ENCODE measurements at regions not wholly inside any gene's neighbourhood (a gene's known extent, or its start where the extent isn't known, plus 50 kb on each side); places are given as distances from the start of the nearest gene placed in this dataset.
"Not testable (repeated sequence)": the region's sequence is repeated elsewhere in the genome, so short reads cannot be mapped to it uniquely, and the experiment has no call there.

- in situ Hi-C loops (cut with HindIII; ENCODE audit: low pct_ligation_motif_present, low sequenced_read_pairs), result no loop called here
- no peak for DNase-seq
- H3K36me3 ChIP-seq (replicated peaks), result no peaks in the 10 kb centered on the region
- H3K4me3 ChIP-seq (ENCODE audit: low read depth, low read length), result no peak overlapping the region
- no peaks in the 10 kb centered on the region for H3K27me3 ChIP-seq (replicated peaks)
- H3K27ac ChIP-seq, result no peak overlapping the region
- no peak for TF ChIP-seq CTCF (IDR thresholded peaks at IDR 0.05; ENCODE audit: low read depth, low read length, missing control alignments)
These were observed 775.7 kb downstream of the TMTC2 start for GRCh38 chr12:83462419-83462818.

DNA sequence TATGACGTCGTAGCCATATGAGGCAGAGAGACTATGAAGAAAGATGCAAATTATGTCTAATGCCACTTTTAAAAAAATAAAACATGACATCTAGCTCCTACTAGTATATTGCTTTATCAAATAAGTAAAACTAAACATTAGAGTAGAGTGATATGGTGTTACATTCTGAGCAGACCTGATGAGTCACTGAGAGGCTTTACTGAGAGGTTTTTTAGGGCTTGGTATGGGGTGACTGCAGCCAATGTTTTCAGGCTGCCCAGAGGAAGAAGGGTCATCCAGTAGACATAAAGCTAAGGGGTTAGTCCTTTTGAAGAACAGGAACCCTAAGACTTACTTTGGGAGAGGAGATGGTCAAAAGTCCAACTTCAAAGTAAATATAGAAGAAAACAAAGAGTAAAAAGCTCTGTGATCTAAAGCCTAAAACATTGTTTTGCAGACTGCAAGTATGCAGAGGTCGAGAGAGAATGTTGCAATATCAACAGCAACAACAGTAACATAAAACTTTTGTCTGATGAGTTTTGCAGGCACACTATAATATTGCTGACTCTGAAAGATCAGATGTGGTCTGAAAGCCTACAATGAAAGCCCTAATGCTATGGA lies 774.7 kb downstream of the TMTC2 start:
- in situ Hi-C loops (cut with HindIII; ENCODE audit: low pct_ligation_motif_present, low sequenced_read_pairs), result no loop called here
- Histone ChIP-seq H3K36me3 (replicated peaks) (no peaks in the 10 kb centered on the region), H3K4me3 (ENCODE audit: low read depth, low read length) (no peak overlapping the region), H3K27ac (no peak overlapping the region), H3K27me3 (replicated peaks) (no peaks in the 10 kb centered on the region)
- DNase-seq, result peak; percentile 64
- no peak for TF ChIP-seq CTCF (IDR thresholded peaks at IDR 0.05; ENCODE audit: low read depth, low read length, missing control alignments)

DNA sequence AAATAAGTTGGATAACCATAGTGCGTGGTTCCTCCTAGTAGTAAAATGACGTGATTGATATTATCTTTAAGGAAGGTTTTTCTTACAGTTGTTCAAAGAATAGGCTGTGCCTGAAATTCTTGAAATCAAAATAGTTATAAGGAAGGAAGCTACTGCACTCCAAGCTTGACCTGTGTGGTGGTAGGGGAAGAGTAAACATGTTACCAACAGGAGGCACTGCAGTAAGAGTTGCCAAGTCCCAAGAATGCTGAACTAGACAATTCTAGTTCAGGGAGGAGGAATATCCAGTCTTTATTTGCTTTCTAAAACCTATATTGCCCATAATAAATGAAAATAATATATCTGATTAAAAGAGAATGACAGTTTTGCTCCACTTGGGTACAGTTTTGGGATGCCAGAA lies 764.5 kb downstream of the TMTC2 start:
- Histone ChIP-seq H3K4me3 (ENCODE audit: low read depth, low read length) (no peak overlapping the region), H3K27ac (no peak overlapping the region), H3K36me3 (replicated peaks) (no peaks in the 10 kb centered on the region), H3K27me3 (replicated peaks) (no peaks in the 10 kb centered on the region)
- no peak for TF ChIP-seq CTCF (IDR thresholded peaks at IDR 0.05; ENCODE audit: low read depth, low read length, missing control alignments)
- in situ Hi-C loops (cut with HindIII; ENCODE audit: low pct_ligation_motif_present, low sequenced_read_pairs), result no loop called here
- no peak for DNase-seq

DNA sequence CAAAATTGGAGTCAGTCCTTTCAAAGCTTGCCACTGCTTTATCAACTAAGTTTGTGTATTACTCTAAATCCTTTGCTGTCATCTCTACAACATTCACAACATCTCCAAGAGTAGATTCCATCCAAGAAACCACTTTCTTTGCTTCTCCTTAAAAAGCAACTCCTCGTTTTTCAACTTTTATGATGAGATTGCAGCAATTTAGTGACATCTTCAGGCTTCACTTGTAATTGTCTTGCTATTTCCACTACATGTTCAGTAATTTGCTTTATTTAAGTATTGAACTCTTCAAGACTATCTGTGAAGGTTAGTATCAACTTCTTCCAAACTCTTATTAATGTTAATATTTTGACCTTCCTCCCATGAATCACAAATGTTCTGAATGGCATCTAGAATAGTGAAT lies 747.9 kb downstream of the TMTC2 start:
- Histone ChIP-seq H3K4me3 (ENCODE audit: low read depth, low read length) (no peak overlapping the region), H3K27ac (no peak overlapping the region), H3K36me3 (replicated peaks) (no peaks in the 10 kb centered on the region), H3K27me3 (replicated peaks) (no peaks in the 10 kb centered on the region)
- in situ Hi-C loops (cut with HindIII; ENCODE audit: low pct_ligation_motif_present, low sequenced_read_pairs), result no loop called here
- DNase-seq, result no peak
- TF ChIP-seq CTCF (IDR thresholded peaks at IDR 0.05; ENCODE audit: low read depth, low read length, missing control alignments), result no peak

- Histone ChIP-seq H3K27ac (no peak overlapping the region), H3K27me3 (replicated peaks) (no peaks in the 10 kb centered on the region), H3K4me3 (ENCODE audit: low read depth, low read length) (no peak overlapping the region), H3K36me3 (replicated peaks) (no peaks in the 10 kb centered on the region)
- in situ Hi-C loops (cut with HindIII; ENCODE audit: low pct_ligation_motif_present, low sequenced_read_pairs), result no loop called here
- no peak for TF ChIP-seq CTCF (IDR thresholded peaks at IDR 0.05; ENCODE audit: low read depth, low read length, missing control alignments)
- DNase-seq, result no peak
These were observed 745.5 kb downstream of the TMTC2 start for GRCh38 chr12:83432176-83432719.

DNA sequence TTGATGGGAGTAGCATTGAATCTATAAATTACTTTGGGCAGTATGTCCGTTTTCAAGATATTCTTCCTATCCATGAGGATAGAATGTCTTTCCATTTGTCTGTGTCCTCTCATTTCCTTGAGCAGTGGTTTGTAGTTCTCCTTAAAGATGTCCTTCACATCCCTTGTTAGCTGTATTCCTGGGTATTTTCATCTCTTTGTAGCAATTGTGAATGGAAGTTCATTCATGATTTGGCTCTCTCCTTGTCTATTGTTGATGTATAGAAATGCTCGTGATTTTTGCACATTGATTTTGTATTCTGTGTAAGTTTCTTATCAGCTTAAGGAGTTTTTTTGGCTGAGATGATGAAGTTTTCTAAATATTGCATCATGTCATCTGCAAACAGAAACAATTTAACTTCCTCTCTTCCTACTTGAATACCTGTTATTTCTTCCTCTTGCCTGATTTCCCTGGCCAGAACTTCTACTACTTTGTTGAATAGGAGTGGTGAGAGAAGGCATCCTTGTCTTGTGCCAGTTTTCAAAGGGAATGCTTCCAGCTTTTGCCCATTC lies 741.0 kb downstream of the TMTC2 start:
- H3K27ac ChIP-seq; DNase-seq; in situ Hi-C loops (cut with HindIII; ENCODE audit: low pct_ligation_motif_present, low sequenced_read_pairs): not testable (repeated sequence)

More for the DNA sequence above, 741.0 kb downstream of the TMTC2 start:
- H3K36me3 ChIP-seq (replicated peaks); H3K4me3 ChIP-seq (ENCODE audit: low read depth, low read length); H3K27me3 ChIP-seq (replicated peaks): not testable (repeated sequence)
